ENCODE measurements at regions not wholly inside any gene's neighbourhood (a gene's known extent, or its start where the extent isn't known, plus 50 kb on each side); places are given as distances from the start of the nearest gene placed in this dataset.
"Not testable (repeated sequence)": the region's sequence is repeated elsewhere in the genome, so short reads cannot be mapped to it uniquely, and the experiment has no call there.

- Mint-ChIP-seq H3K4me3 (no peak overlapping the region), H3K4me1 (no peaks in the 10 kb centered on the region), H3K27me3 (peaks cover 0 to 4% (median 0%) of the 10 kb centered on the region in 5 donors), H3K36me3 (no peaks in the 10 kb centered on the region), H3K9me3 (peaks cover 0 to 11% (median 3%) of the 10 kb centered on the region in 11 donors), H3K27ac (no peak overlapping the region)
- no peaks in the 10 kb centered on the region for H3K9me3 ChIP-seq (ENCODE audit: control insufficient read depth in 2 of 3, low read length in 3 of 3)
- DNase-seq (no peak), ATAC-seq (no peak)
- no peaks in the 10 kb centered on the region for H3K36me3 ChIP-seq (ENCODE audit: control insufficient read depth in 2 of 3, insufficient read depth in 3 of 3, low read length in 3 of 3)
- H3K27me3 ChIP-seq (ENCODE audit: control insufficient read depth in 2 of 2, insufficient read depth in 2 of 2, low read length in 2 of 2), result no peaks in the 10 kb centered on the region
- ChIA-PET POLR2A (no interaction called here), CTCF (no interaction called here)
- H3K27ac ChIP-seq (ENCODE audit: low read depth, low read length), result no peak overlapping the region
- H3K4me1 ChIP-seq (ENCODE audit: control insufficient read depth in 2 of 2, insufficient read depth in 2 of 2, low read length in 2 of 2), result no peaks in the 10 kb centered on the region
- no peak overlapping the region for H3K4me3 ChIP-seq (ENCODE audit: low read length)
- intact Hi-C loops (cut with micrococcal nuclease), result no loop called here
These were observed 201.1 kb downstream of the PTH2R start for GRCh38 chr2:208607694-208608093.

GRCh38 chr2:208608122-208608835 lies 201.7 kb downstream of the PTH2R start:
- Mint-ChIP-seq H3K36me3 (no peaks in the 10 kb centered on the region), H3K27ac (no peak overlapping the region), H3K4me3 (no peak overlapping the region), H3K4me1 (no peaks in the 10 kb centered on the region), H3K9me3 (peaks cover 0 to 9% (median 3%) of the 10 kb centered on the region in 11 donors), H3K27me3 (peaks cover 0 to 1% (median 0%) of the 10 kb centered on the region in 5 donors)
- Histone ChIP-seq H3K27ac (ENCODE audit: low read depth, low read length) (no peak overlapping the region), H3K9me3 (ENCODE audit: control insufficient read depth in 2 of 3, low read length in 3 of 3) (no peaks in the 10 kb centered on the region), H3K4me3 (ENCODE audit: low read length) (no peak overlapping the region), H3K36me3 (ENCODE audit: control insufficient read depth in 2 of 3, insufficient read depth in 3 of 3, low read length in 3 of 3) (no peaks in the 10 kb centered on the region), H3K4me1 (ENCODE audit: control insufficient read depth in 2 of 2, insufficient read depth in 2 of 2, low read length in 2 of 2) (no peaks in the 10 kb centered on the region), H3K27me3 (ENCODE audit: control insufficient read depth in 2 of 2, insufficient read depth in 2 of 2, low read length in 2 of 2) (no peaks in the 10 kb centered on the region)
- no peak for DNase-seq
- POLR2A ChIA-PET, result interaction anchor here (0.7 kb wide), 1 partner anchor 102 kb away, joined by 3 read pairs; no protein-coding TSS in a partner anchor
- intact Hi-C loops (cut with micrococcal nuclease), result no loop called here
- CTCF ChIA-PET, result no interaction called here
- no peak for ATAC-seq

GRCh38 chr2:208609166-208609804 lies 202.7 kb downstream of the PTH2R start:
- no peak overlapping the region for H3K27ac ChIP-seq (ENCODE audit: low read depth, low read length)
- ChIA-PET CTCF (no interaction called here), POLR2A (no interaction called here)
- DNase-seq (no peak), ATAC-seq (no peak)
- Mint-ChIP-seq H3K9me3 (peaks cover 0 to 17% (median 7%) of the 10 kb centered on the region in 11 donors), H3K27ac (no peak overlapping the region), H3K4me3 (no peak overlapping the region), H3K36me3 (no peaks in the 10 kb centered on the region), H3K27me3 (no peaks in the 10 kb centered on the region), H3K4me1 (no peaks in the 10 kb centered on the region)
- no peaks in the 10 kb centered on the region for H3K36me3 ChIP-seq (ENCODE audit: control insufficient read depth in 2 of 3, insufficient read depth in 3 of 3, low read length in 3 of 3)
- no peaks in the 10 kb centered on the region for H3K4me1 ChIP-seq (ENCODE audit: control insufficient read depth in 2 of 2, insufficient read depth in 2 of 2, low read length in 2 of 2)
- no peaks in the 10 kb centered on the region for H3K27me3 ChIP-seq (ENCODE audit: control insufficient read depth in 2 of 2, insufficient read depth in 2 of 2, low read length in 2 of 2)
- no peak overlapping the region for H3K4me3 ChIP-seq (ENCODE audit: low read length)
- no peaks in the 10 kb centered on the region for H3K9me3 ChIP-seq (ENCODE audit: control insufficient read depth in 2 of 3, low read length in 3 of 3)
- intact Hi-C loops (cut with micrococcal nuclease), result no loop called here

GRCh38 chr2:208615675-208616074 lies 209.1 kb downstream of the PTH2R start:
- H3K4me3 ChIP-seq (ENCODE audit: low read length); intact Hi-C loops (cut with micrococcal nuclease); H3K4me1 ChIP-seq (ENCODE audit: control insufficient read depth in 2 of 2, insufficient read depth in 2 of 2, low read length in 2 of 2); H3K27ac Mint-ChIP-seq; H3K4me3 Mint-ChIP-seq; CTCF ChIA-PET; H3K36me3 Mint-ChIP-seq; H3K4me1 Mint-ChIP-seq; ATAC-seq; H3K36me3 ChIP-seq (ENCODE audit: control insufficient read depth in 2 of 3, insufficient read depth in 3 of 3, low read length in 3 of 3); H3K9me3 ChIP-seq (ENCODE audit: control insufficient read depth in 2 of 3, low read length in 3 of 3); POLR2A ChIA-PET; DNase-seq; H3K27me3 ChIP-seq (ENCODE audit: control insufficient read depth in 2 of 2, insufficient read depth in 2 of 2, low read length in 2 of 2); H3K27ac ChIP-seq (ENCODE audit: low read depth, low read length); H3K27me3 Mint-ChIP-seq: not testable (repeated sequence)
- peaks cover 0 to 13% (median 7%) of the 10 kb centered on the region in 11 donors for H3K9me3 Mint-ChIP-seq

- ChIA-PET CTCF (no interaction called here), POLR2A (no interaction called here)
- DNase-seq (no peak), ATAC-seq (no peak)
- Mint-ChIP-seq H3K36me3 (no peaks in the 10 kb centered on the region), H3K27ac (no peak overlapping the region), H3K27me3 (no peaks in the 10 kb centered on the region), H3K4me1 (no peaks in the 10 kb centered on the region), H3K9me3 (peaks cover 0 to 13% (median 5%) of the 10 kb centered on the region in 11 donors), H3K4me3 (no peak overlapping the region)
- Histone ChIP-seq H3K36me3 (ENCODE audit: control insufficient read depth in 2 of 3, insufficient read depth in 3 of 3, low read length in 3 of 3) (no peaks in the 10 kb centered on the region), H3K4me3 (ENCODE audit: low read length) (no peak overlapping the region), H3K27me3 (ENCODE audit: control insufficient read depth in 2 of 2, insufficient read depth in 2 of 2, low read length in 2 of 2) (no peaks in the 10 kb centered on the region), H3K4me1 (ENCODE audit: control insufficient read depth in 2 of 2, insufficient read depth in 2 of 2, low read length in 2 of 2) (no peaks in the 10 kb centered on the region), H3K9me3 (ENCODE audit: control insufficient read depth in 2 of 3, low read length in 3 of 3) (no peaks in the 10 kb centered on the region), H3K27ac (ENCODE audit: low read depth, low read length) (no peak overlapping the region)
- intact Hi-C loops (cut with micrococcal nuclease), result no loop called here
These were observed 211.6 kb downstream of the PTH2R start for GRCh38 chr2:208618220-208618619.

GRCh38 chr2:208619993-208620392 lies 213.4 kb downstream of the PTH2R start:
- Mint-ChIP-seq H3K27me3 (no peaks in the 10 kb centered on the region), H3K36me3 (no peaks in the 10 kb centered on the region), H3K9me3 (peaks cover 0 to 7% (median 0%) of the 10 kb centered on the region in 11 donors), H3K4me1 (no peaks in the 10 kb centered on the region), H3K4me3 (no peak overlapping the region), H3K27ac (no peak overlapping the region)
- Histone ChIP-seq H3K4me1 (ENCODE audit: control insufficient read depth in 2 of 2, insufficient read depth in 2 of 2, low read length in 2 of 2) (no peaks in the 10 kb centered on the region), H3K4me3 (ENCODE audit: low read length) (no peak overlapping the region), H3K27me3 (ENCODE audit: control insufficient read depth in 2 of 2, insufficient read depth in 2 of 2, low read length in 2 of 2) (no peaks in the 10 kb centered on the region), H3K36me3 (ENCODE audit: control insufficient read depth in 2 of 3, insufficient read depth in 3 of 3, low read length in 3 of 3) (no peaks in the 10 kb centered on the region), H3K27ac (ENCODE audit: low read depth, low read length) (no peak overlapping the region), H3K9me3 (ENCODE audit: control insufficient read depth in 2 of 3, low read length in 3 of 3) (no peaks in the 10 kb centered on the region)
- DNase-seq (no peak), ATAC-seq (no peak)
- intact Hi-C loops (cut with micrococcal nuclease), result no loop called here
- ChIA-PET POLR2A (no interaction called here), CTCF (no interaction called here)

- no peaks in the 10 kb centered on the region for H3K36me3 ChIP-seq (ENCODE audit: control insufficient read depth in 2 of 3, insufficient read depth in 3 of 3, low read length in 3 of 3)
- no peaks in the 10 kb centered on the region for H3K4me1 Mint-ChIP-seq
- CTCF ChIA-PET, result no interaction called here
- POLR2A ChIA-PET, result no interaction called here
- no peaks in the 10 kb centered on the region for H3K36me3 Mint-ChIP-seq
- no peaks in the 10 kb centered on the region for H3K27me3 Mint-ChIP-seq
- H3K9me3 Mint-ChIP-seq, result peaks cover 0 to 4% (median 0%) of the 10 kb centered on the region in 11 donors
- H3K27ac ChIP-seq (ENCODE audit: low read depth, low read length), result no peak overlapping the region
- no peak overlapping the region for H3K4me3 Mint-ChIP-seq
- no peak for DNase-seq
- no peaks in the 10 kb centered on the region for H3K4me1 ChIP-seq (ENCODE audit: control insufficient read depth in 2 of 2, insufficient read depth in 2 of 2, low read length in 2 of 2)
- no peak for ATAC-seq
- no peaks in the 10 kb centered on the region for H3K27me3 ChIP-seq (ENCODE audit: control insufficient read depth in 2 of 2, insufficient read depth in 2 of 2, low read length in 2 of 2)
- H3K4me3 ChIP-seq (ENCODE audit: low read length), result no peak overlapping the region
- H3K27ac Mint-ChIP-seq, result no peak overlapping the region
- H3K9me3 ChIP-seq (ENCODE audit: control insufficient read depth in 2 of 3, low read length in 3 of 3), result no peaks in the 10 kb centered on the region
- intact Hi-C loops (cut with micrococcal nuclease), result no loop called here
These were observed 213.9 kb downstream of the PTH2R start for GRCh38 chr2:208620487-208620978.

Data from naive thymus-derived CD4-positive, alpha-beta T cell (primary cell).